ENCODE measurements at regions not wholly inside any gene's neighbourhood (a gene's known extent, or its start where the extent isn't known, plus 50 kb on each side); places are given as distances from the start of the nearest gene placed in this dataset.

GRCh38 chr3:3705090-3705775, 94.0 kb upstream of the LRRN1 start:
- no peak overlapping the region for H3K27ac ChIP-seq
- no peak for TF ChIP-seq CTCF (conservative IDR thresholded peaks at IDR 0.05)

GRCh38 chr3:3701949-3702348, 97.3 kb upstream of the LRRN1 start:
- no peak for TF ChIP-seq CTCF (conservative IDR thresholded peaks at IDR 0.05)
- H3K27ac ChIP-seq = no peak overlapping the region

- H3K27ac ChIP-seq = no peak overlapping the region
- no peak for TF ChIP-seq CTCF (conservative IDR thresholded peaks at IDR 0.05)
These were observed 99.2 kb upstream of the LRRN1 start for GRCh38 chr3:3699816-3700633.

- TF ChIP-seq CTCF (conservative IDR thresholded peaks at IDR 0.05) = no peak
- no peak overlapping the region for H3K27ac ChIP-seq
These were observed 99.8 kb upstream of the LRRN1 start for GRCh38 chr3:3699407-3699806.

- no peak for TF ChIP-seq CTCF (conservative IDR thresholded peaks at IDR 0.05)
These were observed 102.9 kb upstream of the LRRN1 start for GRCh38 chr3:3696345-3696744.

GRCh38 chr3:3693593-3693992, 105.6 kb upstream of the LRRN1 start:
- no peak for TF ChIP-seq CTCF (conservative IDR thresholded peaks at IDR 0.05)
- H3K27ac ChIP-seq = no peak overlapping the region

More at GRCh38 chr3:3696345-3696744, 102.9 kb upstream of the LRRN1 start:
- H3K27ac ChIP-seq = no peak overlapping the region

- H3K27ac ChIP-seq = no peak overlapping the region
- no peak for TF ChIP-seq CTCF (conservative IDR thresholded peaks at IDR 0.05)
These were observed 109.4 kb upstream of the LRRN1 start for GRCh38 chr3:3689601-3690375.

Measured in VCaP (cell line).